ENCODE measurements at regions not wholly inside any gene's neighbourhood (a gene's known extent, or its start where the extent isn't known, plus 50 kb on each side); places are given as distances from the start of the nearest gene placed in this dataset.

GRCh38 chr2:117698287-117698686, 116.2 kb upstream of the DDX18 start:
- no peaks in the 10 kb centered on the region for H3K36me3 ChIP-seq (ENCODE audit: control insufficient read depth, insufficient read depth, low read length)
- no peak overlapping the region for H3K9ac ChIP-seq (ENCODE audit: low read depth, low read length)
- no peak overlapping the region for H3K4me2 ChIP-seq (ENCODE audit: low read depth, low read length)
- H3K9me1 ChIP-seq (ENCODE audit: insufficient read depth, low read length): no peaks in the 10 kb centered on the region
- no peak overlapping the region for H2BK120ac ChIP-seq (ENCODE audit: low read depth, low read length)
- H2AFZ ChIP-seq (replicated peaks; ENCODE audit: low read length, poor library complexity): no peak overlapping the region
- peaks cover 5% of the 10 kb centered on the region for H3K9me3 ChIP-seq (ENCODE audit: control insufficient read depth, insufficient read depth, low read length)
- H4K91ac ChIP-seq (ENCODE audit: insufficient read depth, low read depth, low read length): no peak overlapping the region
- no peak overlapping the region for H3K4me3 ChIP-seq (ENCODE audit: insufficient read depth, low read depth, low read length)
- no CpG with 5 or more reads among the region's 4 CpGs for WGBS, 2 experiments (ENCODE audit: extremely low coverage in 2 of 2, insufficient read length in 1 of 2)
- in situ Hi-C loops (cut with MboI; ENCODE audit: low sequenced_read_pairs) (no loop called here), intact Hi-C loops (cut with micrococcal nuclease) (no loop called here), dilution Hi-C loops (cut with HindIII; ENCODE audit: low sequenced_read_pairs, unreplicated experiment) (no loop called here)
- H4K5ac ChIP-seq (ENCODE audit: low read depth, low read length): no peak overlapping the region
- no peaks in the 10 kb centered on the region for H3K4me1 ChIP-seq (ENCODE audit: control insufficient read depth, insufficient read depth, low read length)
- H4K8ac ChIP-seq (ENCODE audit: low read depth in 2 of 2, low read length in 2 of 2): no peak overlapping the region
- POLR2A ChIA-PET (ENCODE audit: unreplicated experiment): no interaction called here
- H3K56ac ChIP-seq (ENCODE audit: extremely low read depth, insufficient read depth, low read length): no peak overlapping the region
- no peak overlapping the region for H3K4ac ChIP-seq (ENCODE audit: low read depth, low read length)
- no peak for DNase-seq
- H2BK20ac ChIP-seq (ENCODE audit: low read depth, low read length): no peak overlapping the region
- H3K14ac ChIP-seq (replicated peaks; ENCODE audit: low read depth, low read length): no peak overlapping the region
- no TSS peak for BruUV-seq (replicated peaks)
- no peaks in the 10 kb centered on the region for H4K20me1 ChIP-seq (ENCODE audit: insufficient read depth, low read length)
- H3K27me3 ChIP-seq (ENCODE audit: control insufficient read depth, insufficient read depth, low read length): no peaks in the 10 kb centered on the region
- H2AK5ac ChIP-seq (ENCODE audit: low read depth, low read length): no peak overlapping the region
- no peak for ATAC-seq (ENCODE audit: low read depth)
- H2AK9ac ChIP-seq (replicated peaks; ENCODE audit: low read depth, low read length, poor library complexity): no peak overlapping the region
- H3K23ac ChIP-seq (ENCODE audit: low read depth, low read length): no peak overlapping the region
- no peak overlapping the region for H2BK5ac ChIP-seq (ENCODE audit: low read depth, low read length, poor library complexity, severe bottlenecking)
- no peak overlapping the region for H3K27ac ChIP-seq (ENCODE audit: insufficient read depth, low read length)
- no peak overlapping the region for H2BK15ac ChIP-seq (ENCODE audit: low read depth, low read length)
- TF ChIP-seq RAD21 (IDR thresholded peaks at IDR 0.05; ENCODE audit: low read length): no peak
- no peak for TF ChIP-seq FOS (IDR thresholded peaks at IDR 0.05; ENCODE audit: low read depth, low read length)
- TF ChIP-seq MAZ (IDR thresholded peaks at IDR 0.05; ENCODE audit: borderline replicate concordance, low read depth, low read length): no peak
- TF ChIP-seq ELK1 (IDR thresholded peaks at IDR 0.05; ENCODE audit: borderline replicate concordance, low read depth, low read length): no peak
- no peak for TF ChIP-seq MXI1 (IDR thresholded peaks at IDR 0.05; ENCODE audit: borderline replicate concordance, low read depth, low read length)
- TF ChIP-seq BHLHE40 (IDR thresholded peaks at IDR 0.05; ENCODE audit: low read depth, low read length): no peak
- TF ChIP-seq POLR2A (IDR thresholded peaks at IDR 0.05; ENCODE audit: low read depth, low read length): no peak
- no peak for TF ChIP-seq SMC3 (IDR thresholded peaks at IDR 0.05; ENCODE audit: low read depth, low read length)
- no peak for TF ChIP-seq MAFK (IDR thresholded peaks at IDR 0.05; ENCODE audit: low read depth, low read length)
- no peak for TF ChIP-seq CEBPB (IDR thresholded peaks at IDR 0.05; ENCODE audit: low read depth, low read length)
- H3K79me1 ChIP-seq (ENCODE audit: low read depth in 1 of 2, low read length in 2 of 2): no peaks in the 10 kb centered on the region
- no peak overlapping the region for H3K18ac ChIP-seq (ENCODE audit: low read depth, low read length)
- CTCF ChIA-PET: no interaction called here
